IMR-90 (cell line): ENCODE measurements at regions not wholly inside any gene's neighbourhood (a gene's known extent, or its start where the extent isn't known, plus 50 kb on each side); places are given as distances from the start of the nearest gene placed in this dataset.

Experiments
- ATAC-seq: fragments of 200-7000 bp; cut with Tn5 transposase; 2 replicates; pipeline ENCODE4 v1.9.1; 2020; ENCODE audit warnings: low read depth, mild to moderate bottlenecking, moderate library complexity
- BruUV-seq: library from RNA; stranded (reverse); fragments of 400-500 nt; replicated peaks from 2 replicates; lab custom pipeline; 2021; lab: Mats Ljungman, UMichigan
- CTCF ChIA-PET: fragments of 300-600 bp; formaldehyde crosslinking; extraction: SDS; loops from one replicate; lab custom pipeline; 2021; ENCODE audit warnings: antibody characterized with exemption; lab: Yijun Ruan, JAX
- POLR2A ChIA-PET: fragments of 300-600 bp; sonication (Branson Sonifier 250); formaldehyde crosslinking; loops from one replicate; lab custom pipeline; 2022; ENCODE audit warnings: antibody characterized with exemption; ENCODE audit not compliant: unreplicated experiment; lab: Charles Lee
- DNase-seq: peaks from one replicate; pipeline ENCODE4 v3.0.0; 2013
- H2AFZ ChIP-seq: replicated peaks from 2 replicates; pipeline ENCODE3; 2013; ENCODE audit warnings: low read length, mild to moderate bottlenecking; ENCODE audit not compliant: poor library complexity
- H2AK5ac ChIP-seq: 2 replicates; pipeline ENCODE4 v1.6.1; 2013; ENCODE audit warnings: low read depth, low read length, inconsistent platforms
- H2AK9ac ChIP-seq: replicated peaks from 2 replicates; pipeline ENCODE3; 2013; ENCODE audit warnings: mild to moderate bottlenecking, low read depth, low read length, moderate library complexity; ENCODE audit not compliant: poor library complexity
- H2BK120ac ChIP-seq: 2 replicates; pipeline ENCODE4 v1.6.1; 2013; ENCODE audit warnings: low read depth, low read length, inconsistent platforms
- H2BK15ac ChIP-seq: 3 replicates; pipeline ENCODE4 v1.6.1; 2013; ENCODE audit warnings: low read depth, low read length, inconsistent platforms
- H2BK20ac ChIP-seq: 2 replicates; pipeline ENCODE4 v1.6.1; 2013; ENCODE audit warnings: low read depth, mild to moderate bottlenecking, inconsistent platforms, low read length, moderate library complexity
- H2BK5ac ChIP-seq: 2 replicates; pipeline ENCODE4 v1.6.1; 2013; ENCODE audit warnings: mild to moderate bottlenecking, low read depth, low read length, inconsistent platforms; ENCODE audit not compliant: poor library complexity, severe bottlenecking
- H3K14ac ChIP-seq: replicated peaks from 2 replicates; pipeline ENCODE4 v1.6.1; 2013; ENCODE audit warnings: low read depth, low read length, inconsistent platforms
- H3K18ac ChIP-seq: 2 replicates; pipeline ENCODE4 v1.6.1; 2013; ENCODE audit warnings: low read depth, low read length, control low read depth
- H3K23ac ChIP-seq: 2 replicates; pipeline ENCODE4 v1.6.1; 2013; ENCODE audit warnings: low read depth, low read length, inconsistent platforms
- H3K27ac ChIP-seq: 2 replicates; pipeline ENCODE4 v1.5.1; 2013; ENCODE audit warnings: mild to moderate bottlenecking, control low read depth, low read length; ENCODE audit not compliant: insufficient read depth
- H3K27me3 ChIP-seq: 2 replicates; pipeline ENCODE4 v1.6.1; 2013; ENCODE audit warnings: low read length; ENCODE audit not compliant: control insufficient read depth, insufficient read depth
- H3K36me3 ChIP-seq: 2 replicates; pipeline ENCODE4 v1.6.1; 2013; ENCODE audit warnings: low read length, mixed read lengths; ENCODE audit not compliant: control insufficient read depth, insufficient read depth
- H3K4ac ChIP-seq: 2 replicates; pipeline ENCODE4 v1.6.1; 2013; ENCODE audit warnings: low read depth, low read length, inconsistent platforms
- H3K4me1 ChIP-seq: 2 replicates; pipeline ENCODE4 v1.6.1; 2013; ENCODE audit warnings: low read length, mixed read lengths; ENCODE audit not compliant: control insufficient read depth, insufficient read depth
- H3K4me2 ChIP-seq: 2 replicates; pipeline ENCODE4 v1.6.1; 2013; ENCODE audit warnings: low read depth, mild to moderate bottlenecking, control low read depth, low read length, moderate library complexity
- H3K4me3 ChIP-seq: 2 replicates; pipeline ENCODE4 v1.5.1; 2013; ENCODE audit warnings: low read depth, mild to moderate bottlenecking, control low read depth, low read length, moderate library complexity; ENCODE audit not compliant: insufficient read depth
- H3K56ac ChIP-seq: 2 replicates; pipeline ENCODE4 v1.6.1; 2013; ENCODE audit warnings: low read length, inconsistent platforms; ENCODE audit not compliant: insufficient read depth; ENCODE audit errors: extremely low read depth
- H3K79me1 ChIP-seq, 2 experiments: 2 replicates each; pipeline ENCODE4 v1.6.1; 2013; ENCODE audit warnings: low read length in 2 of 2, inconsistent platforms in 1 of 2, low read depth in 1 of 2
- H3K9ac ChIP-seq: 2 replicates; pipeline ENCODE4 v1.6.1; 2013; ENCODE audit warnings: low read depth, low read length, control low read depth
- H3K9me1 ChIP-seq: 2 replicates; pipeline ENCODE4 v1.6.1; 2013; ENCODE audit warnings: low read length, inconsistent platforms; ENCODE audit not compliant: insufficient read depth
- H3K9me3 ChIP-seq: 2 replicates; pipeline ENCODE4 v1.6.1; 2013; ENCODE audit warnings: low read length; ENCODE audit not compliant: control insufficient read depth, insufficient read depth
- H4K20me1 ChIP-seq: 2 replicates; pipeline ENCODE4 v1.6.1; 2013; ENCODE audit warnings: low read length, inconsistent platforms; ENCODE audit not compliant: insufficient read depth
- H4K5ac ChIP-seq: 2 replicates; pipeline ENCODE4 v1.6.1; 2013; ENCODE audit warnings: mild to moderate bottlenecking, low read depth, low read length, control low read depth
- H4K8ac ChIP-seq, 2 experiments: 2 replicates each; pipeline ENCODE4 v1.6.1; 2013; ENCODE audit warnings: low read depth in 2 of 2, low read length in 2 of 2, control low read depth in 1 of 2, inconsistent platforms in 1 of 2
- H4K91ac ChIP-seq: 2 replicates; pipeline ENCODE4 v1.6.1; 2013; ENCODE audit warnings: low read depth, low read length, inconsistent platforms; ENCODE audit not compliant: insufficient read depth
- BHLHE40 ChIP-seq: fragments of 150-350 bp; IDR thresholded peaks from 2 replicates; pipeline ENCODE4 v1.6.1; 2016; ENCODE audit warnings: mild to moderate bottlenecking, low read depth, low read length
- CEBPB ChIP-seq: IDR thresholded peaks from 2 replicates; pipeline ENCODE4 v1.6.1; 2012; ENCODE audit warnings: low read depth, low read length, improper control_type of control experiment
- CHD1 ChIP-seq: IDR thresholded peaks from 2 replicates; pipeline ENCODE4 v1.6.1; 2012; ENCODE audit warnings: low read depth, low read length, improper control_type of control experiment
- CTCF ChIP-seq: conservative IDR thresholded peaks from 2 replicates; pipeline ENCODE4 v1.5.1; 2012; ENCODE audit warnings: mild to moderate bottlenecking, low read depth, low read length, improper control_type of control experiment
- ELK1 ChIP-seq: fragments of 150-350 bp; IDR thresholded peaks from 2 replicates; pipeline ENCODE4 v1.6.1; 2016; ENCODE audit warnings: low read depth, mild to moderate bottlenecking, low read length, moderate library complexity, borderline replicate concordance
- FOS ChIP-seq: fragments of 150-350 bp; IDR thresholded peaks from 2 replicates; pipeline ENCODE4 v1.6.1; 2016; ENCODE audit warnings: low read depth, low read length
- MAFK ChIP-seq: IDR thresholded peaks from 2 replicates; pipeline ENCODE4 v1.6.1; 2012; ENCODE audit warnings: low read depth, low read length, improper control_type of control experiment
- MAZ ChIP-seq: IDR thresholded peaks from 2 replicates; pipeline ENCODE4 v1.6.1; 2012; ENCODE audit warnings: low read depth, mild to moderate bottlenecking, low read length, improper control_type of control experiment, moderate library complexity, borderline replicate concordance
- MXI1 ChIP-seq: IDR thresholded peaks from 2 replicates; pipeline ENCODE4 v1.6.1; 2012; ENCODE audit warnings: low read depth, mild to moderate bottlenecking, low read length, moderate library complexity, borderline replicate concordance
- NFE2L2 ChIP-seq: fragments of 150-350 bp; IDR thresholded peaks from 2 replicates; pipeline ENCODE4 v1.6.1; 2016; ENCODE audit warnings: low read depth, mild to moderate bottlenecking, low read length
- POLR2A ChIP-seq: IDR thresholded peaks from 2 replicates; pipeline ENCODE4 v1.6.1; 2012; ENCODE audit warnings: mild to moderate bottlenecking, low read depth, low read length
- RAD21 ChIP-seq: IDR thresholded peaks from 2 replicates; pipeline ENCODE4 v1.6.1; 2012; ENCODE audit warnings: low read length, improper control_type of control experiment
- RCOR1 ChIP-seq: IDR thresholded peaks from 2 replicates; pipeline ENCODE4 v1.6.1; 2012; ENCODE audit warnings: mild to moderate bottlenecking, low read length, improper control_type of control experiment; ENCODE audit not compliant: insufficient replicate concordance
- RFX5 ChIP-seq: IDR thresholded peaks from 2 replicates; pipeline ENCODE4 v1.8.0; 2012; ENCODE audit warnings: low read depth, mild to moderate bottlenecking, low read length, moderate library complexity
- SMC3 ChIP-seq: fragments of 150-350 bp; IDR thresholded peaks from 2 replicates; pipeline ENCODE4 v1.6.1; 2016; ENCODE audit warnings: low read depth, mild to moderate bottlenecking, antibody characterized with exemption, low read length, moderate library complexity
- WGBS, 2 experiments: methylation state at CpG; one replicate each; pipeline versions ENCODE4 v1.1.5 to v1.1.7; 2013; ENCODE audit warnings: missing lambda C conversion rate in 2 of 2; ENCODE audit not compliant: insufficient read length in 1 of 2; ENCODE audit errors: extremely low coverage in 2 of 2; 5-methylcytosine and 5-hydroxymethylcytosine counted together
- dilution Hi-C: fragments of 300-500 bp; cut with HindIII; formaldehyde crosslinking; loops from one replicate; pipeline ENCODE4 v1.14.3; 2018; ENCODE audit warnings: low sequenced_read_pairs; ENCODE audit not compliant: unreplicated experiment
- in situ Hi-C: fragments of 300-500 bp; cut with MboI; formaldehyde crosslinking; loops from 3 replicates; pipeline ENCODE4 v1.14.3; 2019; ENCODE audit warnings: low sequenced_read_pairs, inconsistent platforms, mixed read lengths
- intact Hi-C: fragments of 100-400 bp; cut with micrococcal nuclease; formaldehyde crosslinking; loops from 2 replicates; pipeline ENCODE4 v1.10.0; 2022

- no peak overlapping the region for H3K56ac ChIP-seq
- no peak overlapping the region for H2BK5ac ChIP-seq
- H3K4me2 ChIP-seq = no peak overlapping the region
- H4K20me1 ChIP-seq = no peaks in the 10 kb centered on the region
- H2BK120ac ChIP-seq = no peak overlapping the region
- H3K79me1 ChIP-seq = no peaks in the 10 kb centered on the region
- no peak overlapping the region for H4K5ac ChIP-seq
- H3K9me3 ChIP-seq = peaks cover 4% of the 10 kb centered on the region; the same call in 1 of the 2 replicates
- no peaks in the 10 kb centered on the region for H3K9me1 ChIP-seq
- no peaks in the 10 kb centered on the region for H3K27me3 ChIP-seq
- in situ Hi-C loops (no loop called here), dilution Hi-C loops (no loop called here), intact Hi-C loops (no loop called here)
- BruUV-seq = no TSS peak
- H3K14ac ChIP-seq = no peak overlapping the region
- no peak overlapping the region for H3K23ac ChIP-seq
- DNase-seq = no peak
- H3K18ac ChIP-seq = no peak overlapping the region
- H2AK9ac ChIP-seq = no peak overlapping the region
- no peak overlapping the region for H3K4me3 ChIP-seq
- no peak overlapping the region for H2AK5ac ChIP-seq
- ATAC-seq = no peak
- no peak overlapping the region for H2AFZ ChIP-seq
- H4K8ac ChIP-seq = no peak overlapping the region
- H3K36me3 ChIP-seq = no peaks in the 10 kb centered on the region
- TF ChIP-seq CTCF (no peak), BHLHE40 (no peak), RFX5 (no peak), NFE2L2 (no peak), FOS (no peak), CEBPB (no peak), CHD1 (no peak), MXI1 (no peak), SMC3 (no peak), MAFK (no peak), RAD21 (no peak), MAZ (no peak), ELK1 (no peak), POLR2A (no peak), RCOR1 (no peak)
- ChIA-PET POLR2A (no interaction called here), CTCF (no interaction called here)
- no peak overlapping the region for H2BK20ac ChIP-seq
- WGBS, 2 experiments = no CpG with 5 or more reads among the region's 1 CpG
- no peak overlapping the region for H2BK15ac ChIP-seq
- H3K9ac ChIP-seq = no peak overlapping the region
- H3K4ac ChIP-seq = no peak overlapping the region
- no peaks in the 10 kb centered on the region for H3K4me1 ChIP-seq
- H3K27ac ChIP-seq = no peak overlapping the region
- H4K91ac ChIP-seq = no peak overlapping the region
Observed at GRCh38 chr9:106443520-106443919, 419.4 kb upstream of the ZNF462 start.
